Stimulated activated CD8-positive, alpha-beta memory T cell treated with anti-CD3 and anti-CD28 coated beads, Interleukin-15, amount 100 ng/mL, for 4 hours (primary cell): ENCODE measurements at regions not wholly inside any gene's neighbourhood (a gene's known extent, or its start where the extent isn't known, plus 50 kb on each side); places are given as distances from the start of the nearest gene placed in this dataset.
"Not testable (repeated sequence)": the region's sequence is repeated elsewhere in the genome, so short reads cannot be mapped to it uniquely, and the experiment has no call there.

Source experiments
- DNase-seq, 2 donors: peaks; one replicate each; pipeline ENCODE4 v3.0.0-alpha.2; 2020; ENCODE audit warnings: low read depth in 2 of 2

DNA sequence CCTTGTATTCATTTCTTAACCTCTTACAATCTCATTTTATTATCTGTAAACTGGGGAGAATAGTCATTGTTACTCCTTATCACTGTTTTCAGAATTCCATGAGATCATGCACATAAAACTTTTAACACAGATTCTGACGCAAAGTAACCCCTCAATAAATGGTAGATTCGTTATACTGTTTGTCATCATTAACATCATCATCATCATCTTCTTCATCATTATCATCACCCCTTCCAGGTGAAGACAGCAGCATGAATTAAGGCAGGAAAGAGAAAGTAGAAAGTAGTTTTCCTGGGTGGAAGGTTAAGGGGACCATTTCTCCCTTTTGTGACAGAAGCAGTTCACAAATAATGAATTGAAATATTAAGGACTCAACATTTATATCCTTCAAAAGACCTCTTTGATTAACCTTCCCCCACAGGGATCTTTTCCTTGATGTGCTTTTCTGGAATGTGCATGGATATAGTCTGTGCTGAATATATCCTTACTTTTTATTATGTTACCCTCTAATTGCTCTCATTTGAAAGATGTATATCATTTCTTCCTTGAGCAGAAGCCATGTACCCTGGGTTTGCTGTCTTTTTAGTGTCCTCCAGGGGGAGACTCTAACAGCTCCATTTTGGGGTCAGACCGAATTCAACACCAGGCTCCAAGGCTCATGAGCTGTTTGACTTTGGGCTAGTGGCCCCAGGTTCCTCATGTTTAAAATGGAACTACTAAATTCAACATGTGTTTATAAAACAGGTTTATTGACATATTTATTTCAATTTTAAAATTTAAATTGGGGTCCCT, 1029.9 kb upstream of the WWC1 start:
- DNase-seq, result no peak

GRCh38 chr5:167263185-167263584, 1028.3 kb upstream of the WWC1 start:
- no peak for DNase-seq

DNA sequence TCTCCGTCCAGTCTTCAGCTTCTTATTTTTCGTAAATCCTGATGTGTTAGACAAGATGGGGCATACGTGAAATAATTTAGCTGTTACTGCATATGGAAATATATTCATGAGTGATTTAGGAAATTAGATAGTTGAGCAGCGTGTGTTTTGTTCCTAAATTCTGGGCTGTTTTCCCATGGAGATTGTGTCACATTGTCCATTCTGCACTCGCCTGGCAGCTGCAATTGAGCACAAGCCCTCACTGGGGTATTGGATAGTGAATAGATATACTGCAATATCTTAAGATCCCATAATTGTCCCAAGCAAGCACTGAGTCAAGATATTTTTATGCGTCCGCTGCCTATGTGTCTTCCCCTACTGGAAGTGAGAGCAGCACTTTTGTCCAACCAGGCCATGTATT, 1027.1 kb upstream of the WWC1 start:
- DNase-seq, result no peak

DNA sequence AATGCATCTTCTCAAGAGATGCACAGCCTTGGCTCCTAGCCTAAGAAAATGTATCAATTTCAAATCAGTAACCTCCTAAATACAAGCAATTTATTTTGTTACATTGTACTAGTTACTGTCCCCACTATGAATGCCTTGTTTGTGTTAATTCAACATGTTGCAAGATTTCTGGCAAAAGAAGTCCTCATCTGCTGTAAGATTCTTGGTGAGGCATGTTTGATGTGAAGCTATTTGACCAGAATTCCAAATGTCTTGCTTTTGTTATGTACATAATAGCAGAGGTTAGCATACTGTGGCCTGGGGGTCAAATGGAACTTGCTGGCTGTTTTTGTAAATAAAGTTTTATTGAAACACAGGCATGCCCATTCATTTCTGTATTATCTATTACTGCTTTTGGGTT, 1023.1 kb upstream of the WWC1 start:
- no peak for DNase-seq

GRCh38 chr5:167269146-167269545, 1022.3 kb upstream of the WWC1 start:
- no peak for DNase-seq

DNA sequence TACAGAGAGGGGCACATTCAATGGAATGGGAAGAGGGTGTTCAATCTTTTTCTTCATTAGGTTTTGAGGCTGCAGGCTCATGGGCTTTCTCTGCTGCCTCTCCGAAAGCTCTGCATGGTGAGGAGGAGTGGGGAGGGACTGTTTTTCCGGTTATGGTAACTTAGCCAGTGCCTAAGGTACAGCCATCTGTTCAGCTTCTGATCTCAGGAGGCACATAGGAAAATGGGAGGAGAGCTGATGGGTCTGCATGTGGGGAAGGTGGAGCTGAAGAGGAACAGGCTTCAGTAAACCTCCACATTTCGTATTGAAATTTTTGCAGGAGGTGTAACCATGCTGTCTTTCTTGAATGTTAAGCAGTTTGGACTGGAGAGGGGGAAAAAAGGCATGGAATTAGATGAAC, 1020.4 kb upstream of the WWC1 start:
- DNase-seq, result no peak

- no peak for DNase-seq
These were observed 1019.9 kb upstream of the WWC1 start for GRCh38 chr5:167271511-167271910.

- DNase-seq, result no peak
These were observed 1011.3 kb upstream of the WWC1 start for GRCh38 chr5:167280111-167280510.

DNA sequence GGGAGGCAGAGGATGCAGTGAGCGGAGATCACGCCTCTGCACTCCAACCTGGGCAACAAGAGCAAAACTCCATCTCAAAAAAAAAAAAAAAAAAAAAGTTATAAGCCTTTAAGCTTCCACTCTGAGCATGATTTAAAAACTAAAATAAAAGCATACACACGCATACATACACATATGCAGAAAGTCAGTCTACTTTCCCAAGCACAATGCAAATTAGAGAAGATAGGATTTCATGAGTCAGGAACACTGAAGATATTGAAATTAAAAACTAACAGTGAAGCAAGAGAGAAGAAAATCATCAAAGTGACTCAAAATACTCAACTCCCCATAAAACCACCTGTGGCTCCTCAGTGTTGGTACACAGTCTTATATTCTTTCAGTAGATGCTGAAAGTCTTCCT, 1009.5 kb upstream of the WWC1 start:
- no peak for DNase-seq

DNA sequence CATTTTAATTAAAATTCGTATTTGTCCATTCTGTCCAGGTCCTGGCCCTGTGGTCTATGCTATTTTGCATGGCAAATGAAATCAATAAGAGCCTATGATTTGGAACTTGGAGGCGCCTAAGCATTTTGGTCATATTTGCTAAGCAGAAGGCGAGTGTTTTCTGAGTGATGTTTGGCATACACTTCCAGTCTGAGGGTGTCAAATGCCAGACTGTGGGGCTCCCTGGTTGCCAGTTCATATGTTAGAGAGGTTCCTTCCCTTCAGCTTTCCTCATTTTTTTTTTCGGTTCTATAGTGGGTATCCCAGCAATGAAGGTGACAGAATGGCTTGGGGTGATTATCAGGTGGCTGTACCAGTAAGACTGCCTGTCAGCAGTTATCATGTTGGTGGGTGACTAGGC, 1007.8 kb upstream of the WWC1 start:
- DNase-seq, result no peak

GRCh38 chr5:167284222-167284890, 1007.1 kb upstream of the WWC1 start:
- DNase-seq, result no peak

DNA sequence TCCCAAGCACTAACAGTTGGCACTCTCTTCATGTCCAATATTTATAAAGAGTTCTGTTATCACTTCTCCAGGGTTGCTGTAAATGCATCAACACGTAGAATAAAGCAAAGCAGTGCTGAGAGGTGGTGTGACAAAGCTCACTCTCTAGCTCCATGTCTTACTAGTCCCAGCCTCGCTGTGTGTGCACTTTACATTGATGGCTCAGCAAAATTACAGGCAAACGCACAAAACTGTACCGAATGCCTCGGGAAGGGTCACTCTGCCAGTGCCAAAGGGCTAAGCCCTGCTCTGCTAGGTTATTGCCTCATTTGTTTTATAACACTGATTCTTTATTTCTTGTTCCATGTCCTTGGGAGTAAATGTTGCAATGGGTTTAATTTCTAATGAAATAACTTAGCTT, 1005.9 kb upstream of the WWC1 start:
- no peak for DNase-seq

DNA sequence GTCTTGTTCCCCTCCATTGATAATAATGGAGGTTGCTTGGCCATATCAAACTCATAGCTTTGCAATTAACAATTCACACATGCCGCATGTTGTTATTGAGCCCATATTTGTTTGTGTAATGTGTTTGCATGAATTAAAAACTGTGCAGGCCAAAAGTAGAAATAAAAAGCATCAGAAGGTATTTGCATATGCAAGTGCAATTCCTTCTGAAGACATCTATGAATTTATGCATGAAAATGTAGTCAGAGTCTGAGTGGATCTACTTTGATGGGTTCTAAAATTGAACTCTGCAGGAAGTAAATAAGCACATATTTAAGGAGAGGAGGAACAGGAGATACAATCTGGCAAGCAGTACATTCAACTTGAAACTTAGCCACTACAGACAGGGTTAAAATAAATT, 1004.6 kb upstream of the WWC1 start:
- no peak for DNase-seq

- no peak for DNase-seq
These were observed 1001.0 kb upstream of the WWC1 start for GRCh38 chr5:167290478-167290877.

DNA sequence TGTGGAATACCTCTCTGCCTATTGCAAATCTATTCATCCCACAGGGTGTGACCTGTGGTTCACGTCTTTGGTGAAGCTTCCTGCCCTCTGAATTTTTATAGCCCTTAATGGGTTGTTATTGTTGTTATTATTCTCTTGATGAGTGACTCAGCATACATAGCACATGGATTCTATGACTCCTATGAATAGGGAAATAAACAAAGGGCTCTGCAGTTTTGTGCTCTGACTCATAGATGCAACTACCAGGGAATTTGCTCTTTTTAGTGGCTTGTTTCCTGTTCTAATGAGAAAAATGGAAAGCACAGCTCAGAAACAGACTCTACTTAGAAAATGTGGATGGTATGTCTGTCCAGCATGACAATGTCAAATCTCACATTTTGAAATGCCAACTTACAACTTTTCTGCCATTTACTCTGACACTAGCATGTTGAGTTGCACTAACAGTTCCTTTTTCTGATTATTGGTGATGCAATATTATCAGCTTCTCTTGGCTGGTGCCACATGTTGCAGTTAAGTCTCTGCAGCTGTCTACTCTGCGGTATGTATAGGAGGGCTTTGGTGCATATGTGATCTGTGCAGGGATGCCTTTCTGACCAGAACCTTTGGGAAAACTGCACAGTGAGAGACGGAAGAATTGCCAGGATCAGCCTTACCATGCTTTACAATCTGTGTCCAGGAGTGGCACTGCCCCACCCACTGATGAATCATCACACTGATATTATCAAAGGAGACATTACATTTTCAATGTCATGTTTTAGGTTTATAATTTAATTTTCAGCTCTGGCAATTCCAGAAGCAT, 996.4 kb upstream of the WWC1 start:
- no peak for DNase-seq

DNA sequence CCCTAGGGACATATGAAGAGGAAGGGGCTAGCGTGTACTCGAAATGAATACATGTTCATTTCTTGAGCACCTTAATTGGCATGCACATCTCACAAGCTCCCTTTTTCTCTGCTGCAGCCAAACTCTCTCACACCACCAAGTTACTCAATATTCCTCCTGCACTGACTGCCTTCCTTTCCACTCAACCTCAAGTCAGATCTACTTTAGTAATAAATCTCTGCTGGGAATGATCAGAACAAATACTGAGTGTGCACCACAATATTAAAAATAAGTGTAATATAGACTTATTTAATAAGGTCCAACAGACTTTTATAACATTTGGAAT, 995.8 kb upstream of the WWC1 start:
- DNase-seq, result no peak

DNA sequence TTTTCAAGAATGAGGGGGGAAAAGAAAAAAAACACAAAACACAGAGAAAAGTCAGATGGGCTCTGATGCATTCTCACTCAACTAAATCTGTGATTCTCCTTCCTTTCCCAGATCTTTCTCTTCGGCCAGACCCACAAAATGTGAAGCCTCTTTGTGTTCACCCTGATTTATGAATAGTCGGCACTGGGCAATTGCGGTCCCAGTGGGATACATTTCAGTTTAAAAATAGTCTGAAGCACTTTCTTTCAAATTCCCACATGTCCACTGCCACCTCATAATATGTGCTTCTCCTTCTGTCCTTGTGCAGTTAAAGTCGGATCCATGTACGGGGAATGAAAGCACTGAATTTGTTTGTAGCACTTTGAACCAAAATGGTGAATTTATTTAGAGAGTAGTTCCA, 995.4 kb upstream of the WWC1 start:
- no peak for DNase-seq

DNA sequence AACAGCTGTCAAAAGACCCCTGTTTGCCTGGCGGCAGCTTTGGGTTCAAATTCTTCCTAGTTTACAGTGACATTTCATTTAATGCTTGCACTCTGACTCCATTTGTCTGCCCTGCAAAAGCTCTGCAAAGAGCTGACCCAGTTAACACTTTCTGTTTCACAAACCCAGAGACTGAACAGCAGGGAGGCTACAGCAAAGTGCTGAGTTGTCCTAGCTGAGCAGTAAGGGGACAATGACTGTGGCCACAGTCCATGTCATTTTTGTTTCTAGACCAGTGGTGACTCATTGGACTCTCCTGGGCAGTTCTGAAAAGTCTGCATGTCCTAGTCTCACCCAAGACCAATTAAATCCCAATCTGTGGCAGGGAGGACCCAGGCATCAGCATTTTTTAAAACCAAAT, 994.8 kb upstream of the WWC1 start:
- no peak for DNase-seq

DNA sequence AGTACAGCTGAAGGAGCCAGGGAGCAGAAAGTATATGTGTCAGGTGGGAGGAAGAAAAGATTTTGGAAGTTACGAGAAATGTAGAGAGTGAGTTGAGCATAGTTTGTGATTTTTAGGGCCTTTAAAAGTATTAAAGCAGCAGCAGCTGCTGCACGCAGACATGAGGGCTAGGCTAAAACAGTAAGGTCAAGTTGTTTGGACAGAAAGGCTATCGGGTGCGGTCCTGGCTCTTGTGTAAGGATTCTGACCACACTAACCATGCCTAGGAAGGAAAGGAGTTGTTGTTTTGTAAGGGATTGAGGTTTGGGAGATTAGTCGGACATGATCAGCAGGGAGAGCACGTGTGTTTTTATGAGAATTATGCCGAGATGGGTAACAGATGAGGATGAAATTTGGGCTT, 991.6 kb upstream of the WWC1 start:
- DNase-seq, result not testable (repeated sequence)

DNA sequence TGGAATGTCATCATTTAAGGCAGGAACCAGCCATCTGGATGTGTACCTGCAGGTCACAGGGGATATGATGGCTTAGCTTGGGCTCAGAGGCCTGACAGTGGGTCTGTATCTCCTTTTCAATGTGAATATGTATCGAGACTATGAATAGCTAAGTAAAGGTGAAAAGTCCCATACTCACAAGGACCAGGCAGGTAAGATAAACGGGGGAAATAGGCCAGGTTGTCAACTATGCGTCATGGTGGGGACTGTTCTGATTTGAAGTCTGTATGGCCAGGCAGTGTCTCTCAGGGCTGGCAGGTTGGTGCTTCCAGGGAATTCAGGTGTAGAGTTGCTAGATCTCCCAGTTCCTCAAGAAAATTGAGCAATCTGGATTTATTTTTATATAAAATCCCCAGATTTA, 987.9 kb upstream of the WWC1 start:
- DNase-seq, result no peak

- DNase-seq, result no peak
These were observed 986.5 kb upstream of the WWC1 start for GRCh38 chr5:167304834-167305469.

DNA sequence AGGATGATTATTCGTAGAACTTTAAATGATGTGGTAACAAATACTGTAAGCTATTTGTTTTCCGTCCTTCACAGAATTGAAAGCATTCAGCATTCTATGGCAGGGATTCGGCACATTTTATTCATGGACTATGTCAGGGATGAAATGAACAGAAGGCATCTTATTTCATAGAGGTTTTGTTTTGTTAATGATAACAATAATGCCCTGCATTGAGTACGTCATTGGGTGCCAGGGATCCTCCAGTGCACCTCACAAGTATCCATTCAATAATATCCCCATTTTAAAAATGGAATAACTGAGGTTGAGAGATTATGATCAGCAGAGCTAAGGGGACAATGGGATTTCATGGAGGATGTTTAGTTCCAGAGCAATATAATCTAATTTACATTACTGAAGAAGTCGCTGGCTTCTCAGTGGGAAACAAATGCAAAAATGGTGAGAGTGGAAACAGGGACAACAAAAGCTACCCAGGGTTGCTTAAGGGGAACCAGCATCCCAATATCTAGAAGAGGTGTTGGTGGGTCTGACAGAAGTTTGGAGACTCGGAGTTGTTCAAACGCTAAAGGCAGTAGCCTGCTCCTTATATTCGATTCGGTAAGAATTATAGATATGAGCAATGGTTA, 985.7 kb upstream of the WWC1 start:
- no peak for DNase-seq
